Neutrophil (primary cell): ENCODE measurements at regions not wholly inside any gene's neighbourhood (a gene's known extent, or its start where the extent isn't known, plus 50 kb on each side); places are given as distances from the start of the nearest gene placed in this dataset.

ENCODE experiments used
- H3K27ac ChIP-seq: fragments of 200-600 bp; sonication (generic); 2 replicates; pipeline ENCODE4 v1.5.1; 2016; ENCODE audit warnings: mild to moderate bottlenecking, moderate library complexity
- H3K27me3 ChIP-seq: fragments of 200-600 bp; sonication (generic); 2 replicates; pipeline ENCODE4 v1.6.0; 2016; ENCODE audit warnings: mild to moderate bottlenecking
- H3K36me3 ChIP-seq: fragments of 200-600 bp; sonication (generic); 2 replicates; pipeline ENCODE4 v1.5.1; 2017
- H3K4me1 ChIP-seq, 2 experiments: fragments of 200-600 bp in 1 of 2; sonication (generic) in 1 of 2; 1 replicate in 1 of 2; 2 replicates in 1 of 2; pipeline versions ENCODE4 v1.5.1 to v1.6.1; 2013 to 2016; ENCODE audit warnings: low read depth in 1 of 2, low read length in 1 of 2, mild to moderate bottlenecking in 1 of 2, moderate library complexity in 1 of 2; ENCODE audit not compliant: control insufficient read depth in 1 of 2, insufficient read depth in 1 of 2
- H3K4me3 ChIP-seq, 2 experiments: fragments of 200-600 bp in 1 of 2; sonication (generic) in 1 of 2; 1 replicate in 1 of 2; 2 replicates in 1 of 2; pipeline ENCODE4 v1.5.1; 2013 to 2016; ENCODE audit warnings: low read depth in 1 of 2, low read length in 1 of 2, mild to moderate bottlenecking in 1 of 2, moderate library complexity in 1 of 2
- H3K9me3 ChIP-seq: fragments of 200-600 bp; sonication (generic); 2 replicates; pipeline ENCODE4 v1.5.1; 2016
- CTCF ChIP-seq: fragments of 200-600 bp; sonication (generic); IDR thresholded peaks from 2 replicates; pipeline ENCODE4 v1.5.1; 2016; ENCODE audit warnings: antibody characterized with exemption

DNA sequence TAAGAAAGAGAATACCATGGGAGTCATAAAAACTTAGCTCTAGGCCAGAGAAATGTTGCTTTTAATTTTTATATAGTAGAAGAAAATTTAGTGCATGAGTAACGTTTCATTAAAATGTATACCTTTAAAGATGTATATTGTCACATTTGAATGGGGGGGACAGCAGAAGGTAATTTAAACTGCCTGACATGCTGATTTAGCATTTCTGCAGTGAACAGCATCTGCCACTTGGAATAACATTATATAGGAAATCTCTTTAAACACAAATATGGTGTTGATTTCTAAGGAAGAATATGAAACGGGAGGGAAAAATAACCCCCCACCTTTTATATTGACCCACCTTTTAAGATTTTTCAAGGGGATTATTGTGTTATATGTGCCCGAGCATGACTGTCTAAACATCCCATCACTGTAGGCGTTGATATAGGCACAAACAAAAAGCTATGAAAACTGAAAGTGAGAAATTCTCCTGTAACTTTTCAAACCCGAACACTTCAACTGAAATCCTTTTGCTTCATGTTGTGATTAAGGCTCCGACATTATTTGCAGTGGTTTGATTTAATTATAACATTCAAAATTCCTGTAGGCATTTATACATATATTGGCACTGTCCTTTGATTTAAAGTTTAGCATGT, 244.7 kb upstream of the CELF2 start:
- H3K4me3 ChIP-seq = no peak overlapping the region
- no peaks in the 10 kb centered on the region for H3K36me3 ChIP-seq
- peaks cover 9% of the 10 kb centered on the region for H3K27me3 ChIP-seq
- H3K27ac ChIP-seq = no peak overlapping the region
- no peaks in the 10 kb centered on the region for H3K4me1 ChIP-seq
- H3K9me3 ChIP-seq = no peaks in the 10 kb centered on the region
- TF ChIP-seq CTCF = no peak

DNA sequence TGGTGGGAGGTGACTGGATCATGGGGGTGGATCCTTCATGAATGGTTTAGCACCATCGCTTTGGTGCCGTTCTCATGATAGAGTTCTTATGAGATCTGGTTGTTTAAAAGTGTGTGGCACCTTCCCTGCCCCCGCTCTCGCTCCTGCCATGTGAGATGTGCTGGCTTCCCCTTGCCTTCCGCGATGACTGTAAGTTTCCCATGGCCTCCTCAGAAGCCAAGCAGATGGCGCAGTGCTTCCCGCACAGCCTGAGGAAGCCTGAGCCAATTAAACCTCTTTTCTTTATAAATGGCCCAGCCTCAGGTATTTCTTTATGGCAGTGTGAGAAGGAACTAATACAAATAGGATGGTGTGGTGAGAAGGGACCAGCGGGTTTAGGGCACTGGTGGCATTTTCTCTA, 243.3 kb upstream of the CELF2 start:
- Histone ChIP-seq H3K9me3 (no peaks in the 10 kb centered on the region), H3K4me3 (no peak overlapping the region), H3K27ac (no peak overlapping the region), H3K27me3 (peaks cover 9% of the 10 kb centered on the region), H3K4me1 (no peaks in the 10 kb centered on the region), H3K36me3 (no peaks in the 10 kb centered on the region)
- TF ChIP-seq CTCF = no peak

DNA sequence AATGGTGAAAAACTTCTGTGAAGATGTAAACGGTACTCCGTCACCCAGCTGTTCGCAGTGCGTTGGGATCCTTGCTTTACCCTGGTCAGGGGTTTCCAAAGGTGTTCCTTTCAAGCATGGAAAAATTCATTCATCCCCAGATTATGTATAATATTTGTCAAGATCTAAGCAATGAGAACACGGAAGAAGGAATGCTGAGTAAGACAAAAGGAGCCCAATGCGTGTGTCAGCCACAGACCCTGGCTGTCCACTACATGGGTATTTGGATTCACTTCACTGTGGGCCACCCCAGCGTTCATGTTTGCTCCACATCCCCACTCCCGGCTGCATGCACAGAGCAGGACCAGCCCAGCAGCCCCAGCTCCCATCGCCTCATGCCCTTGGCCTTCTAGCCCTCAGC, 241.3 kb upstream of the CELF2 start:
- no peak overlapping the region for H3K27ac ChIP-seq
- H3K36me3 ChIP-seq = no peaks in the 10 kb centered on the region
- TF ChIP-seq CTCF = no peak
- peaks cover 19% of the 10 kb centered on the region for H3K27me3 ChIP-seq
- H3K9me3 ChIP-seq = no peaks in the 10 kb centered on the region
- no peak overlapping the region for H3K4me3 ChIP-seq
- no peaks in the 10 kb centered on the region for H3K4me1 ChIP-seq

- no peak overlapping the region for H3K4me3 ChIP-seq
- peaks cover 28% of the 10 kb centered on the region for H3K27me3 ChIP-seq
- H3K36me3 ChIP-seq = no peaks in the 10 kb centered on the region
- H3K4me1 ChIP-seq = no peaks in the 10 kb centered on the region
- no peak overlapping the region for H3K27ac ChIP-seq
- H3K9me3 ChIP-seq = no peaks in the 10 kb centered on the region
- TF ChIP-seq CTCF = no peak
Observed at GRCh38 chr10:10777279-10777678, 240.4 kb upstream of the CELF2 start.

DNA sequence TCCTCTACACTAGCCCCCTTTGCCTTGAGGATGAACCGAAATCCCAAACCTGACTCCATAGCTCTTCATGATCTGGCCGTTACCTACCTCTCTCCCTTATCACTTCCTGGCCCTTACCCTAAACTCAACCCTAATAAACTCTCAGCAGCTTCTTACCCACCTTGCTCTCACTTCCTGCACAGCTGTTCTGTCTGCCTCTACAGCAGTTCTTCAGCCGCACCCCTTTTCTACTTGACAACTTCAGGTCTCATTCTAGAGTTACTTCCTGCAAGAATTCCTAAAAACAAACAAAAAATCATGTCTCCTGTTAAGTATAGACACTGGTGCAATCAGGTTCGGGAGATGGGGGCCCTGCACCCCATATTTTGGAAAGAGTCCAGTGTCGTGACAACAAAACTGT, 239.9 kb upstream of the CELF2 start:
- Histone ChIP-seq H3K27ac (no peak overlapping the region), H3K4me3 (no peak overlapping the region), H3K36me3 (no peaks in the 10 kb centered on the region), H3K9me3 (no peaks in the 10 kb centered on the region), H3K27me3 (peaks cover 32% of the 10 kb centered on the region), H3K4me1 (no peaks in the 10 kb centered on the region)
- TF ChIP-seq CTCF = no peak

DNA sequence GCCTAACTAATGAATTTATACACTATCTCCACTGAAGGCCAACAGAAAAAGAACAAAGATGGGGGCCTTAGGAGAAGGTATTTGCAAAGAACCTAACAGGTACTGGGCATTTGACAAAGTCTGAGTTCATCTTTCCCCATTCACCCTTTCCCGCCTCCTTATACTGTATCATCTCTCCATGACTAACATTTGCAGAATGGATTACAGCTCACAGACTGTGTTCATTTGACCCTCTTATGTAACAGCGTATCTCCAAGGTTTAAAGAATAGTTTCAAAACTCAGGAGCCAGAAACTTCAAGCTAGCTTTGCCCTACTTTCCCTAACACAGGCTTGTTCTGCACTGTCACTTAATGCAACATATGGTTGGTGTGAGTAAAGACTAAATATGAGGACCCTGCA, 238.7 kb upstream of the CELF2 start:
- Histone ChIP-seq H3K4me3 (no peak overlapping the region), H3K4me1 (no peaks in the 10 kb centered on the region), H3K36me3 (no peaks in the 10 kb centered on the region), H3K9me3 (no peaks in the 10 kb centered on the region), H3K27me3 (peaks cover 39% of the 10 kb centered on the region), H3K27ac (no peak overlapping the region)
- TF ChIP-seq CTCF = no peak
